HCT116 (cell line): ENCODE measurements at regions not wholly inside any gene's neighbourhood (a gene's known extent, or its start where the extent isn't known, plus 50 kb on each side); places are given as distances from the start of the nearest gene placed in this dataset.
A peak's percentile ranks its signal among the peaks of the same experiment; 100 is the strongest.

Experiments
- ATAC-seq: fragments of 200-7000 bp; cut with Tn5 transposase; 2 replicates; pipeline ENCODE4 v1.9.1; 2020; ENCODE audit warnings: mild to moderate bottlenecking, moderate library complexity
- BruUV-seq: library from RNA; stranded (reverse); fragments of 400-500 nt; replicated peaks from 2 replicates; lab custom pipeline; 2021; lab: Mats Ljungman, UMichigan
- CTCF ChIA-PET: fragments of 300-600 bp; sonication (Branson Sonifier 250); formaldehyde crosslinking; loops from one replicate; lab custom pipeline; 2021; ENCODE audit warnings: antibody characterized with exemption; lab: Charles Lee
- POLR2A ChIA-PET: fragments of 300-600, 350-600 bp; sonication (Branson Sonifier 250); formaldehyde crosslinking; loops from one replicate; lab custom pipeline; 2021; ENCODE audit warnings: antibody characterized with exemption; lab: Charles Lee
- RAD21 ChIA-PET, 2 experiments: fragments of 300-600 bp; sonication (Branson Sonifier 250); formaldehyde crosslinking; loops; one replicate each; lab custom pipeline; 2023; ENCODE audit warnings: low total read pairs in 2 of 2; ENCODE audit not compliant: uncharacterized antibody in 2 of 2, unreplicated experiment in 2 of 2, low non-redundant PET in 1 of 2; lab: Charles Lee
- DNase-seq: peaks from one replicate; pipeline ENCODE4 v3.0.0-alpha.2; 2010; ENCODE audit warnings: low read depth, low spot score
- H2AFZ ChIP-seq: fragments of 200-600 bp; shearing (Covaris generic), sonication (generic); 2 replicates; pipeline ENCODE4 v1.6.1; 2017; ENCODE audit warnings: low read depth, mixed run types, mixed read lengths, antibody characterized with exemption, low read length; ENCODE audit not compliant: poor library complexity, severe bottlenecking
- H3K27ac ChIP-seq: 2 replicates; pipeline ENCODE4 v1.5.1; 2012; ENCODE audit warnings: low read depth, low read length
- H3K27me3 ChIP-seq: fragments of 200-600 bp; sonication (generic); 2 replicates; pipeline ENCODE4 v1.6.1; 2016; ENCODE audit warnings: mixed run types, low read length, mixed read lengths; ENCODE audit not compliant: insufficient read depth
- H3K36me3 ChIP-seq, 2 experiments: fragments of 200-500 bp in 1 of 2; fragments of 200-600 bp in 1 of 2; sonication (Bioruptor generic) in 1 of 2; sonication (generic) in 1 of 2; 2 replicates each; pipeline versions ENCODE4 v1.5.1 to v1.6.1; 2014 to 2016; ENCODE audit warnings: low read length in 2 of 2, inconsistent platforms in 1 of 2, mixed read lengths in 1 of 2, mixed run types in 1 of 2; ENCODE audit not compliant: insufficient read depth in 2 of 2, control insufficient read depth in 1 of 2
- H3K4me1 ChIP-seq, 2 experiments: fragments of 200-600 bp in 1 of 2; sonication (generic) in 1 of 2; 2 replicates each; pipeline versions ENCODE4 v1.5.1 to v1.6.1; 2012 to 2017; ENCODE audit warnings: low read length in 2 of 2, inconsistent platforms in 1 of 2, mild to moderate bottlenecking in 1 of 2, mixed read lengths in 1 of 2, mixed run types in 1 of 2, moderate library complexity in 1 of 2; ENCODE audit not compliant: insufficient read depth in 2 of 2, control insufficient read depth in 1 of 2
- H3K4me2 ChIP-seq: fragments of 200-600 bp; sonication (generic); 2 replicates; pipeline ENCODE4 v1.6.1; 2017; ENCODE audit warnings: mixed run types, low read length, mixed read lengths
- H3K4me3 ChIP-seq, 2 experiments: fragments of 200-600 bp in 1 of 2; sonication (generic) in 1 of 2; replicated peaks in 1 of 2; 2 replicates each; pipeline ENCODE4 v1.5.1; 2011 to 2016; ENCODE audit warnings: low read length in 2 of 2, control low read depth in 1 of 2, low read depth in 1 of 2, mild to moderate bottlenecking in 1 of 2, mixed read lengths in 1 of 2, mixed run types in 1 of 2
- H3K79me2 ChIP-seq: fragments of 200-600 bp; sonication (generic); 2 replicates; pipeline ENCODE4 v1.6.1; 2017; ENCODE audit warnings: mild to moderate bottlenecking, mixed run types, low read length, moderate library complexity, mixed read lengths; ENCODE audit not compliant: insufficient read depth
- H3K9ac ChIP-seq: fragments of 200-600 bp; sonication (generic); 2 replicates; pipeline ENCODE4 v1.6.1; 2016; ENCODE audit warnings: low read length, mixed read lengths
- H3K9me2 ChIP-seq: fragments of 200-600 bp; sonication (generic), shearing (Covaris generic); 2 replicates; pipeline ENCODE4 v1.6.1; 2017; ENCODE audit warnings: mixed run types, mild to moderate bottlenecking, moderate library complexity; ENCODE audit not compliant: insufficient read depth
- H3K9me3 ChIP-seq, 2 experiments: fragments of 200-500 bp in 1 of 2; fragments of 200-600 bp in 1 of 2; sonication (Bioruptor generic) in 1 of 2; sonication (generic) in 1 of 2; 2 replicates each; pipeline ENCODE4 v1.6.1; 2014 to 2017; ENCODE audit warnings: low read length in 2 of 2, mixed read lengths in 2 of 2, inconsistent platforms in 1 of 2, low read depth in 1 of 2, mild to moderate bottlenecking in 1 of 2, mixed run types in 1 of 2, moderate library complexity in 1 of 2; ENCODE audit not compliant: control insufficient read depth in 1 of 2, insufficient read depth in 1 of 2
- H4K20me1 ChIP-seq: fragments of 200-600 bp; sonication (generic), shearing (Covaris generic); 2 replicates; pipeline ENCODE4 v1.6.1; 2017; ENCODE audit warnings: mixed run types, mild to moderate bottlenecking, moderate library complexity; ENCODE audit not compliant: insufficient read depth
- CBX3 ChIP-seq: IDR thresholded peaks from 2 replicates; pipeline ENCODE4 v1.6.1; 2012; ENCODE audit warnings: low read depth
- CTCF ChIP-seq, 3 experiments: fragments of 200-600 bp in 1 of 3; sonication (generic) in 1 of 3; IDR thresholded peaks in 2 of 3; conservative IDR thresholded peaks in 1 of 3; 2 replicates each; pipeline ENCODE4 v1.5.1; 2012 to 2017; ENCODE audit warnings: low read depth in 2 of 3, low read length in 2 of 3, antibody characterized with exemption in 1 of 3, borderline replicate concordance in 1 of 3, control low read depth in 1 of 3, mild to moderate bottlenecking in 1 of 3, mixed read lengths in 1 of 3, mixed run types in 1 of 3, moderate library complexity in 1 of 3; ENCODE audit not compliant: insufficient read depth in 1 of 3
- EGR1 ChIP-seq: IDR thresholded peaks from 2 replicates; pipeline ENCODE4 v1.6.1; 2012; ENCODE audit warnings: low read depth
- EZH2 ChIP-seq: fragments of 200-600 bp; sonication (generic); IDR thresholded peaks from 2 replicates; pipeline ENCODE4 v1.6.1; 2017; ENCODE audit warnings: antibody characterized with exemption, mixed run types
- EZH2phosphoT487 ChIP-seq: fragments of 200-600 bp; IDR thresholded peaks from 2 replicates; pipeline ENCODE4 v1.6.1; 2018; ENCODE audit warnings: antibody characterized with exemption, borderline replicate concordance
- FOSL1 ChIP-seq: IDR thresholded peaks from 2 replicates; pipeline ENCODE4 v1.6.1; 2012; ENCODE audit warnings: low read depth
- JUND ChIP-seq: IDR thresholded peaks from 2 replicates; pipeline ENCODE4 v1.6.1; 2012
- MAX ChIP-seq: IDR thresholded peaks from 2 replicates; pipeline ENCODE4 v1.6.1; 2012
- RAD21 ChIP-seq: IDR thresholded peaks from 2 replicates; pipeline ENCODE4 v1.6.1; 2012; ENCODE audit warnings: low read depth, mild to moderate bottlenecking
- SP1 ChIP-seq: IDR thresholded peaks from 2 replicates; pipeline ENCODE4 v1.6.1; 2012; ENCODE audit warnings: low read depth
- TCF7L2 ChIP-seq: IDR thresholded peaks from 2 replicates; pipeline ENCODE4 v1.7.0; 2011; ENCODE audit warnings: borderline replicate concordance, inconsistent platforms; ENCODE audit not compliant: insufficient read depth, insufficient read length; ENCODE audit errors: extremely low read depth
- YY1 ChIP-seq: IDR thresholded peaks from 2 replicates; pipeline ENCODE4 v1.6.1; 2011; ENCODE audit warnings: low read length, low read depth, moderate library complexity, mild to moderate bottlenecking; ENCODE audit not compliant: insufficient replicate concordance; ENCODE audit errors: extremely low read depth
- ZFX ChIP-seq: fragments of 450-650 bp; IDR thresholded peaks from 2 replicates; pipeline ENCODE4 v1.6.1; 2017
- ZNF274 ChIP-seq: fragments of 200-500 bp; sonication (Bioruptor generic); IDR thresholded peaks from 2 replicates; pipeline ENCODE4 v1.6.1; 2014; ENCODE audit warnings: mild to moderate bottlenecking, low read depth, low read length, inconsistent platforms
- intact Hi-C: fragments of 100-400 bp; cut with micrococcal nuclease; formaldehyde crosslinking; loops from 2 replicates; pipeline ENCODE4 v1.10.0; 2022
- TF ChIP-seq, protein P1 (sequence below): IDR thresholded peaks from 2 replicates; pipeline ENCODE4 v1.6.1; 2011; ENCODE audit warnings: mild to moderate bottlenecking, low read length, moderate library complexity; ENCODE audit not compliant: insufficient replicate concordance; ENCODE audit errors: extremely low read depth
- TF ChIP-seq, protein P2 (sequence below): IDR thresholded peaks from 2 replicates; pipeline ENCODE4 v1.6.1; 2012

- BruUV-seq: no TSS peak
- DNase-seq: no peak
- ATAC-seq: peak; percentile 44
- Histone ChIP-seq H3K9ac (peak overlapping the region; percentile 20; the same call in 1 of the 2 replicates), H3K4me1 (no peaks in the 10 kb centered on the region), H3K79me2 (no peaks in the 10 kb centered on the region), H3K36me3 (no peaks in the 10 kb centered on the region)
- RAD21 ChIA-PET: no interaction called here
- no peak for TF ChIP-seq SP1
- TF ChIP-seq CBX3: no peak
- no peak for TF ChIP-seq EGR1
- no peak for TF ChIP-seq RAD21
- TF ChIP-seq YY1: no peak
- no peak for TF ChIP-seq ZNF274
- TF ChIP-seq CTCF (IDR thresholded peaks at IDR 0.05 in 2 of 3, conservative IDR thresholded peaks at IDR 0.05 in 1 of 3; ENCODE audit: borderline replicate concordance in 1 of 3, insufficient read depth in 1 of 3, low read depth in 2 of 3, low read length in 2 of 3): no peak
- TF ChIP-seq, protein P1, sequence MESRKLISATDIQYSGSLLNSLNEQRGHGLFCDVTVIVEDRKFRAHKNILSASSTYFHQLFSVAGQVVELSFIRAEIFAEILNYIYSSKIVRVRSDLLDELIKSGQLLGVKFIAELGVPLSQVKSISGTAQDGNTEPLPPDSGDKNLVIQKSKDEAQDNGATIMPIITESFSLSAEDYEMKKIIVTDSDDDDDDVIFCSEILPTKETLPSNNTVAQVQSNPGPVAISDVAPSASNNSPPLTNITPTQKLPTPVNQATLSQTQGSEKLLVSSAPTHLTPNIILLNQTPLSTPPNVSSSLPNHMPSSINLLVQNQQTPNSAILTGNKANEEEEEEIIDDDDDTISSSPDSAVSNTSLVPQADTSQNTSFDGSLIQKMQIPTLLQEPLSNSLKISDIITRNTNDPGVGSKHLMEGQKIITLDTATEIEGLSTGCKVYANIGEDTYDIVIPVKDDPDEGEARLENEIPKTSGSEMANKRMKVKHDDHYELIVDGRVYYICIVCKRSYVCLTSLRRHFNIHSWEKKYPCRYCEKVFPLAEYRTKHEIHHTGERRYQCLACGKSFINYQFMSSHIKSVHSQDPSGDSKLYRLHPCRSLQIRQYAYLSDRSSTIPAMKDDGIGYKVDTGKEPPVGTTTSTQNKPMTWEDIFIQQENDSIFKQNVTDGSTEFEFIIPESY: no peak
- TF ChIP-seq MAX: no peak
- no peak for TF ChIP-seq FOSL1
- no peak for TF ChIP-seq EZH2phosphoT487
- no peak for TF ChIP-seq ZFX
- TF ChIP-seq, protein P2, sequence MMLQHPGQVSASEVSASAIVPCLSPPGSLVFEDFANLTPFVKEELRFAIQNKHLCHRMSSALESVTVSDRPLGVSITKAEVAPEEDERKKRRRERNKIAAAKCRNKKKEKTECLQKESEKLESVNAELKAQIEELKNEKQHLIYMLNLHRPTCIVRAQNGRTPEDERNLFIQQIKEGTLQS: no peak
- TF ChIP-seq TCF7L2: no peak
- TF ChIP-seq EZH2: no peak
- TF ChIP-seq JUND: no peak
- TF ChIP-seq, all 23 proteins: peak for 0
- H3K9me3 ChIP-seq: no peaks in the 10 kb centered on the region
- H3K4me3 ChIP-seq: peak overlapping the region; percentile 26 to 48
- H4K20me1 ChIP-seq: no peaks in the 10 kb centered on the region
- intact Hi-C loops: no loop called here
- ChIA-PET CTCF (no interaction called here), POLR2A (interaction anchor here (0.6 kb wide), 1 partner anchor 772 kb away, joined by 3 read pairs; no protein-coding TSS in a partner anchor)
- no peak overlapping the region for H3K27ac ChIP-seq
- peak overlapping the region; percentile 76 for H3K4me2 ChIP-seq
- H3K9me2 ChIP-seq: no peaks in the 10 kb centered on the region
- H2AFZ ChIP-seq: peak overlapping the region; percentile 41
- H3K27me3 ChIP-seq: no peaks in the 10 kb centered on the region
Measured at GRCh38 chr5:116841734-116842133, 267.1 kb upstream of the SEMA6A start.
